Stimulated activated CD4-positive, alpha-beta T cell treated with anti-CD3 and anti-CD28 coated beads, TNF-alpha, amount 100 ng/mL, for 24 hours (primary cell): ENCODE measurements at regions not wholly inside any gene's neighbourhood (a gene's known extent, or its start where the extent isn't known, plus 50 kb on each side); places are given as distances from the start of the nearest gene placed in this dataset.

Source experiments
- DNase-seq, 3 experiments: peaks; one replicate each; pipeline ENCODE4 v3.0.0-alpha.2; 2020; ENCODE audit warnings: low read depth in 3 of 3

DNA sequence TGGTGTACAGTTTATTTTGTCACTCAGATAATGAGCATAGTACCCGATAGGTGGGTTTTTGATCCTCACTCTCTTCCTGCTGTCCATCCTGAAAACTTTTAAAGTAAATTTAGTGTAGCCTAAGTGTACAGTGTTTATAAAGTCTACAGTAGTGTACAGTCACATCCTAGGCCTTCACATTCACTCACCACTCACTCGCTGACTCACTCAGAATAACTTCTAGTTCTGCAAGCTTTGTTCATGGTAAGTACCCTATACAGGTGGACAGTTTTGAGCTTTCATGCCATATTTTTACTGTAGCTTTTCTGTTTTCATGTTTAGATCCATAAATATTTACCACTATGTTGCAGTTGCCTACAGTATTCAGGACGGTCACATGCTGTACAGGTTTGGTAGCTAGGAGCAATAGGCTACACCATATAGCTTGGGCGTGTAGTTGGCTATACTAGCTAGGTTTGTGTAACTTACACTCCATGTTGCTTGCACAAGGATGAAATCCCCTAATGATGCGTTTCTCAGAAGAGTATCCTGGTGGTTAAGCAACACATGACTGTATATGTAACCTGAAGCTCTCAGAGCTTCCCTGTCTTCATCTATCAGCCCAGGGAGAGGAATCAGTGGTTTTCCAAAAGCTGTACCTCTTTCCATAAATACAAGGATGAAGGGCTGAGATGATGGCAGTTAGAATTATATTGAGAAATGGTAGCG, 87.6 kb upstream of the SLC25A26 start:
- DNase-seq, result no peak

DNA sequence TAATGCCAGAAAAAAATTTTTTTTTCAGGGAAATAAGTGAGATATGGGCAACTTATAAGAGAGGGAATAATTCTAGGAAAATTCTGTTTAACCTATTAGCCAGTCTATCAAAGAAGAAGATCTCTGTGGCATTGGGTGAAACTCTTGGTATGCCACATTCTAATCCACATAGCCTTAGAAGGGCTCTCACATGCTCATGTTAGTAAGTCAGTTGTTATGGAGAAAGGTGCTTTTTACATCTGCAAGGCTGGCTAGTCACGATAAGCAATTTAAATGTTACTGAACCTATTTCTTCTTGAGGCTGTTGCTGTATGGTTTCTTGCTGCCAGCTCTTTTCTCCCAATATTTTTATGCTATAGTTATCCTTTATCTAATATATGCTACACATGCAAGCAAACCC, 89.9 kb upstream of the MAGI1 start:
- no peak for DNase-seq

DNA sequence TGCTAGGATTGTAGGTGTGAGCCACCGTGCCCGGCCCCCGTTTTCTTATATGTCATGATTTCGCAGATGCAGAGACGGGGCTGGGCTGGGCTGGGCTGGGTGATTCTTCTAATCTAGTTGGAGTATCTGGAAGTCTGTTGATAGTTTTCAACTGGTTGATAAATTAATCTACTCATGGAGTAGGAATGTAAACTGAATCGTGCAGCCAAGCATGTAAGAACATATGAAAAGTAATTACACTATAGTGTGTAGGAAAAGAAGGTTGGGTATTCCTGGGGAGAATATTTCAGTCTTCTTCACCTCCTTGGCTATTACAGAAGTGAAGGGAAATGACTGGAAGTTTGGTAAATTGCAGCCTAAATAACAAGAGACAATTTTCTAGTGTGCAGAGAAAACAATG, 82.6 kb upstream of the MAGI1 start:
- no peak for DNase-seq

DNA sequence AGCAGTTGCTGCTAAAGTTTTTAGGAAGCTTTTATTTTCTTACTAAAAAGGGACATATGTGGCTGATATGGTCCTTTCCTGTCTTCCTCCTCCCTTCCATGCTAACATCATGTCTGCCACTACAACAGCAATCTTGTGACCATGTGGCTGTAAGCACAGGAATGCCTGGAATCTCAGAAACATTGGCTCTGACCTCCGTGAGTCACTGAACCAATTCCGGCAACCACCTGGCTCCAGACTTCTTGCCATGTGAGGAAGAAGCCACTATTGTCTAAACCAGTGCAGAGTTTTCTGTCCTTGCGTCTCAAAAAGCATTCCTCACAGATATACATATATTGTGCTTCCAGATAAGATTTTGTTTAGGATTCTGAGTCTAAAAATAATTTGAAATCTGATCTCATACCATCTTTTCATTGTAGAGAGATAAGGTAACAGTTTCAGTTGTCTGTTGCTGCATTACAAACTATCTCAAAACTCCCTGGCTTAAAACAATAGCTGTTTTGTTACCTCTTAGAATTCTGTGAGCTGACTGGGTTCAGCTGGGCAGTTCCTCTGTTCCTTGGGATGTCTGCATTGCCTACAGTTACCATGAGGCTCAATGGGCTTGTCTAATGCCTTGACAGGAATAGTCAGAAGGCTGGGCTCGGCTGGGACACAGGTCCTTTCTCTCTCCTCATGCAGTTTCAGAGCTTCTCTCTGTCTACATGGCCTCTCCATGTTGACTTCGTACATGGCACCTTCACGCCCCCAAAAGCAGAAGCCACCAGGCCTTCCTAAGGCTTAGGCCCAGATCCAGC, 77.3 kb upstream of the MAGI1 start:
- DNase-seq, result no peak

- DNase-seq, result no peak
Measured at GRCh38 chr3:66113542-66113941, 74.8 kb upstream of the MAGI1 start.

GRCh38 chr3:66110840-66111239, 72.1 kb upstream of the MAGI1 start:
- no peak for DNase-seq

DNA sequence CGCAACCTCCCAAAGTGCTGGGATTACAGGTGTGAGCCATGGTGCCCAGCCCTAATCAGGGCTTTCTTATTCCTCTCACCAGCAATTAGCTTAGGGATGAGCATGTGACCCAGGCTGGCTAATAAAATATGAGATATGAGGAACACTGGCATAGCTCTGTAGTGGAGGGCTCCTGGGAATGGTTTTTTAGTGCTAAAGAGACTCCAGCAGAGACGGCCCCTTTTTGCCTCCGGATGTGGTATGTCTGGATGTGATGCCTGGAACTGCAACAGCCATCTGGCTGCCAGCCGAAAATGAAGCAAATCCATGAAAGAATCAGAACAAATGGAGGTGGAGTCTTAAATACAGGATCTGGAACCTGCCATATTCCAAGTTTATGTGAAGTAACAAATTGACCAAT, 69.1 kb upstream of the MAGI1 start:
- no peak for DNase-seq

- DNase-seq, result no peak
Measured at GRCh38 chr3:66106788-66107187, 68.1 kb upstream of the MAGI1 start.

DNA sequence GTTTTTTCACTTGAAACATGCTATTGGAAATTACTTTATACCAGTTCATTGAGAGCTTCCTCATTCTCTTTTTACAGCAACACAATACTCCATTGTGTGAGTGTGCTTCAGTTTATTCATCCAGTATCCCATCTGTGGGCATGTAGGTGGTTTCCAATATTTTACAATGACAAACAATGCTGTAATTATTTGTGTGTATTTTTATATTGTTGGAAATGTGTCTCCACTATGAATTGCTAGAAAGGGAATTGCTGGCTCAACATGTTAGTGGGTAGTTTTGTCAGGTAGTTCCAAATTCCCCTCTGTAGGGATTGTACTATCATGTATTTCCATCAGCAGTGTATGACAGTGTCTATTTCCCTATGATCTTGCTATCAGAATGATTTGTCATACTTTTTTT, 65.8 kb upstream of the MAGI1 start:
- no peak for DNase-seq

- no peak for DNase-seq
Measured at GRCh38 chr3:66103729-66104128, 65.0 kb upstream of the MAGI1 start.

- no peak for DNase-seq
Measured at GRCh38 chr3:66101901-66102300, 63.2 kb upstream of the MAGI1 start.

GRCh38 chr3:66099541-66100065, 60.9 kb upstream of the MAGI1 start:
- no peak for DNase-seq

DNA sequence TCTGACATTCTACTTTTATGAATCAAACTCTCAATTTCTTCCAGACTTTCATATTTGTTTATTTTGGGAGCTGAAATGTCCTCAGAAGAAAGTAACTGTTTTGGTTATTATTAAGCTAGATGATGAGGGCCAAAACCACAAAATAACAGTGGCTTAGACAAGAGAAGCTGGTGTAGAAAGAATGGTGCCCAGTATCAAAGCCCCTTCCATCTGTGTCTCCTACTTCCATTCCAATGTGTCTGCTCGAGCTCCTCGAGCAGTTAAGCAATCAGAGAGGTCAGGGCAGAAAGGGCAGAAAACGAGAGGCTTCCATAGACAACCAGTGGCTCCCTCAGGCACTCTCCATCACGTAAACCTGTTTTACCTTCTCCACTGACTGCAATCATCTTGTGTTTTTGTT, 59.7 kb upstream of the MAGI1 start:
- DNase-seq, result no peak

GRCh38 chr3:66097647-66098046, 58.9 kb upstream of the MAGI1 start:
- DNase-seq, result no peak

GRCh38 chr3:66095295-66096001, 56.7 kb upstream of the MAGI1 start:
- DNase-seq, result no peak

DNA sequence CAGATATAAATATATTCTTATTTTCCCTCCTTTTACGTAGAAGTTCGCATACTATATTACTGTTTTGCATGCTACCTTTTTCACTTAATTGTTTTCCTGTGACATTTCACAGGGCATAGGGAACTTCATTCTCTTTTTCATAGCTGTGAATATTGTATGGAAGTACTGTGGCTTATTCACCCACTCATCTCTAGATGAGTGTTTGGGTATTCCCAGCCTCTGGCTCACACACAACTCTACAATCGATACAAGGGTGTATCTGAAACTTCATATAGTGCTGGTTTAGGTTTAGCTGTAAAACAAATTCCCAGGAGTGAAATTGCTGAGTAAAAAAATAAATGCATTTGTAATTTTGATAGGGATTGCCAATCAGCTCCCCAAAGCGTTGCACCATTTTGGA, 55.3 kb upstream of the MAGI1 start:
- no peak for DNase-seq

DNA sequence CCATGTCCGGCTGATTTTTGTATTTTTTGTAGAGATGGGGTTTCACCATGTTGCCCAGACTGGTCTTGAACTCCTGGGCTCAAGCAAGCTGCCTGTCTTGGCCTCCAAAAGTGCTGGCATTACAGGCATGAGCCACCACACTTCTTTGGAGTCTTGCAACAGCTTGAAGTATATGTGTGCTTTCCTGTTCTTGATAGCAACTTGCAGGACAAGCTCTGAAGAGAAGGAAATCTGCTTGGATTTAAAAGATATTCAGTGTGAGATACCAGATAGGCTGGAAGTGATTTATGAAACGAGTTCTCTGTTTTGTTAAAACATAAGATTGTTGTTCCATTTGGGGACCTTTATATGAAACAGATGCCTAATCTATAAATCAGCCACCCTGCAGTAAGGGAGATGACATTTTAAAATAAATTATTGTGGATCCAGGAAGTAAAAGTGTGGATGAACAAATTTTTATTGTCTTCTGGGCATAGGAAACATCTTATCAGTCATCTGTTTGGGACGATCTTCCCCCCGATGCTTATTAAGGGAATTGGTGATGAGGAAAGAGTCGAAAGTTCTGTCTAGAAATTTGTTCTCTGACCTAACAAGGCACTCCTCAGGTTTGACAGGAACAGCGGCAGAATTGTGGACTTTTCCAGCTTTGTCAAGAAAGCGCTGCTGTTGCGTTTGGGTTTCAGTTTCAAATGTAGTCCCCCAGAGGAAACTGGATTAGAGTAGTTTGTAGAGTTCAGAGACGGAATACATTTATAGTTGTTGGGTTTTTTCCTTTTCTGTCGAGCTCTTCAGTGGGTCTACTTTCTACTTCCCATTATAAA, 53.7 kb upstream of the MAGI1 start:
- DNase-seq, result no peak
